ENCODE measurements at regions not wholly inside any gene's neighbourhood (a gene's known extent, or its start where the extent isn't known, plus 50 kb on each side); places are given as distances from the start of the nearest gene placed in this dataset.

- TF ChIP-seq EGR1 (IDR thresholded peaks at IDR 0.05; ENCODE audit: low read depth) (no peak), CEBPB (IDR thresholded peaks at IDR 0.05; ENCODE audit: low read depth) (no peak), YY1 (IDR thresholded peaks at IDR 0.05; ENCODE audit: extremely low read depth, insufficient replicate concordance, low read depth, low read length) (no peak)
These were observed 197.9 kb downstream of the ICOS start (continued) for GRCh38 chr2:204134421-204134820.

DNA sequence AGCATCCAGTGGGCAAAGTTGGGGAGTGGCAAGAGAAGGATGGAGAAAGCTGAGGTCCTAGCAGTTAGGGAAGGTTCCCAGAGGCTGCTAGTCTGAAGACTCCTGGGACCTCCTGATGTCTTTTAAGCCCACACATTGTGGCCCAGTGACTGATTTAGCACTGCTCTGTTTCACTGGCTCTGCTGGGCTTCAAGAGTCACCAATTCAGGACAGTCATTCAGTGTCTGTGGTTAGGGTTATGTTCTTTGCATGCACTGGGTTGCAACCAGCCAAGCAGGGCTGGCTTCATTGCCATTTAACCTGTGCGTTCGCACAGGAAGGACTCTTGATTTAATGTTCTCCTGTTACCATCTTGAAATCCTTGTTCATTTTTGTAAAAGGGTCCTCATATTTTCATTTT, 199.2 kb downstream of the ICOS start:
- H4K20me1 ChIP-seq (ENCODE audit: insufficient read depth) = no peaks in the 10 kb centered on the region
- ATAC-seq = no peak
- intact Hi-C loops (cut with micrococcal nuclease) = no loop called here
- no peak for TF ChIP-seq CEBPB (IDR thresholded peaks at IDR 0.05; ENCODE audit: low read depth)
- TF ChIP-seq SRF (IDR thresholded peaks at IDR 0.05; ENCODE audit: low read depth) = no peak
- no peak for TF ChIP-seq ELF1 (IDR thresholded peaks at IDR 0.05; ENCODE audit: borderline replicate concordance, low read depth)
- no peak for TF ChIP-seq JUND (IDR thresholded peaks at IDR 0.05)
- TF ChIP-seq ZBTB33 (IDR thresholded peaks at IDR 0.05; ENCODE audit: extremely low read depth, insufficient replicate concordance, low read length) = no peak
- TF ChIP-seq, protein P1, sequence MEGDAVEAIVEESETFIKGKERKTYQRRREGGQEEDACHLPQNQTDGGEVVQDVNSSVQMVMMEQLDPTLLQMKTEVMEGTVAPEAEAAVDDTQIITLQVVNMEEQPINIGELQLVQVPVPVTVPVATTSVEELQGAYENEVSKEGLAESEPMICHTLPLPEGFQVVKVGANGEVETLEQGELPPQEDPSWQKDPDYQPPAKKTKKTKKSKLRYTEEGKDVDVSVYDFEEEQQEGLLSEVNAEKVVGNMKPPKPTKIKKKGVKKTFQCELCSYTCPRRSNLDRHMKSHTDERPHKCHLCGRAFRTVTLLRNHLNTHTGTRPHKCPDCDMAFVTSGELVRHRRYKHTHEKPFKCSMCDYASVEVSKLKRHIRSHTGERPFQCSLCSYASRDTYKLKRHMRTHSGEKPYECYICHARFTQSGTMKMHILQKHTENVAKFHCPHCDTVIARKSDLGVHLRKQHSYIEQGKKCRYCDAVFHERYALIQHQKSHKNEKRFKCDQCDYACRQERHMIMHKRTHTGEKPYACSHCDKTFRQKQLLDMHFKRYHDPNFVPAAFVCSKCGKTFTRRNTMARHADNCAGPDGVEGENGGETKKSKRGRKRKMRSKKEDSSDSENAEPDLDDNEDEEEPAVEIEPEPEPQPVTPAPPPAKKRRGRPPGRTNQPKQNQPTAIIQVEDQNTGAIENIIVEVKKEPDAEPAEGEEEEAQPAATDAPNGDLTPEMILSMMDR (IDR thresholded peaks at IDR 0.05 in 2 of 3, conservative IDR thresholded peaks at IDR 0.05 in 1 of 3; ENCODE audit: borderline replicate concordance in 1 of 3, insufficient read depth in 1 of 3, low read depth in 2 of 3, low read length in 2 of 3) = no peak
- TF ChIP-seq YY1 (IDR thresholded peaks at IDR 0.05; ENCODE audit: extremely low read depth, insufficient replicate concordance, low read depth, low read length) = no peak
- TF ChIP-seq EGR1 (IDR thresholded peaks at IDR 0.05; ENCODE audit: low read depth) = no peak
- TF ChIP-seq SP1 (IDR thresholded peaks at IDR 0.05; ENCODE audit: low read depth) = no peak
- TF ChIP-seq FOSL1 (IDR thresholded peaks at IDR 0.05; ENCODE audit: low read depth) = no peak
- no peak for TF ChIP-seq POLR2AphosphoS5 (IDR thresholded peaks at IDR 0.05; ENCODE audit: low read depth, low read length)
- TF ChIP-seq EZH2phosphoT487 (IDR thresholded peaks at IDR 0.05; ENCODE audit: borderline replicate concordance) = no peak
- TF ChIP-seq REST (IDR thresholded peaks at IDR 0.05; ENCODE audit: low read depth) = no peak
- no peak for TF ChIP-seq RAD21 (IDR thresholded peaks at IDR 0.05; ENCODE audit: low read depth)
- TF ChIP-seq CBX3 (IDR thresholded peaks at IDR 0.05; ENCODE audit: low read depth) = no peak
- TF ChIP-seq, protein P2, sequence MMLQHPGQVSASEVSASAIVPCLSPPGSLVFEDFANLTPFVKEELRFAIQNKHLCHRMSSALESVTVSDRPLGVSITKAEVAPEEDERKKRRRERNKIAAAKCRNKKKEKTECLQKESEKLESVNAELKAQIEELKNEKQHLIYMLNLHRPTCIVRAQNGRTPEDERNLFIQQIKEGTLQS (IDR thresholded peaks at IDR 0.05) = no peak
- TF ChIP-seq ZNF274 (IDR thresholded peaks at IDR 0.05; ENCODE audit: low read depth, low read length) = no peak
- H3K27me3 ChIP-seq (ENCODE audit: insufficient read depth, low read length) = peaks cover 32% of the 10 kb centered on the region
- H3K4me1 ChIP-seq (ENCODE audit: control insufficient read depth in 1 of 2, insufficient read depth in 2 of 2, low read length in 2 of 2) = no peaks in the 10 kb centered on the region
- no peak for DNase-seq (ENCODE audit: low read depth, low spot score)
- no peak overlapping the region for H2AFZ ChIP-seq (ENCODE audit: low read depth, low read length, poor library complexity, severe bottlenecking)
- no peak overlapping the region for H3K9ac ChIP-seq (ENCODE audit: low read length)
- CTCF ChIA-PET = no interaction called here
- H3K79me2 ChIP-seq (ENCODE audit: insufficient read depth, low read length) = no peaks in the 10 kb centered on the region
- no TSS peak for BruUV-seq (replicated peaks)
- RAD21 ChIA-PET (ENCODE audit: low non-redundant PET in 1 of 2, low total read pairs in 2 of 2, uncharacterized antibody in 2 of 2, unreplicated experiment in 2 of 2) = no interaction called here
- H3K4me2 ChIP-seq (ENCODE audit: low read length) = no peak overlapping the region
- POLR2A ChIA-PET = no interaction called here
- no peaks in the 10 kb centered on the region for H3K9me2 ChIP-seq (ENCODE audit: insufficient read depth)
- no peak overlapping the region for H3K4me3 ChIP-seq (replicated peaks in 1 of 2; ENCODE audit: low read depth in 1 of 2, low read length in 2 of 2)
- no peaks in the 10 kb centered on the region for H3K36me3 ChIP-seq (ENCODE audit: control insufficient read depth in 1 of 2, insufficient read depth in 2 of 2, low read length in 2 of 2)
- H3K9me3 ChIP-seq (ENCODE audit: control insufficient read depth in 1 of 2, insufficient read depth in 1 of 2, low read depth in 1 of 2, low read length in 2 of 2) = no peaks in the 10 kb centered on the region
- no peak overlapping the region for H3K27ac ChIP-seq (ENCODE audit: low read depth, low read length)
